ENCODE measurements at regions not wholly inside any gene's neighbourhood (a gene's known extent, or its start where the extent isn't known, plus 50 kb on each side); places are given as distances from the start of the nearest gene placed in this dataset.

DNA sequence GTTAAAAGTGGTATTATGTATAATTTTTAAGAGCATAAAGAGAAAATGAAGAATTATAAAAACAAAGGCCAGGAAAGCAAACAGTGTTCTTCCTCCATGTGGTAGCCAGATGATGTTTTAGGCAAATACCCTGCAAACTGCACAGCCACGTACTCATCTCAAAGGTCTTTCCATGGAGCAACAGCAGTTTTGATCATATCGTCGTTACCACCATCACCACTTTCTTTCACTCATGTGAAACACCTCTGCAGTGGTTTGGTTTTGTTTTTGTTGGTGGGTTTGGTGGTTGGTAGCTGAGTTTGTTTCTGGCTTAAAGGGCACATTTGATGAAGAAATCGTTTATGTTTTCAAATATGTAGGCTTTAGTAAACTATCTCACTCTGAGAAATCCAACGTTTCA, 229.9 kb upstream of the AMELY start:
- H3K14ac ChIP-seq (ENCODE audit: insufficient read length), result no peak overlapping the region
- no peaks in the 10 kb centered on the region for H3K4me1 ChIP-seq (replicated peaks in 1 of 4; ENCODE audit: control insufficient read depth in 3 of 4, insufficient read depth in 4 of 4, low read length in 3 of 4)
- no peak overlapping the region for H2BK20ac ChIP-seq (ENCODE audit: low read length)
- H3K9me3 ChIP-seq (ENCODE audit: insufficient read depth in 2 of 2, low read depth in 1 of 2, low read length in 1 of 2), result no peaks in the 10 kb centered on the region
- no peaks in the 10 kb centered on the region for H3K27me3 ChIP-seq (replicated peaks in 1 of 4; ENCODE audit: control insufficient read depth in 3 of 4, extremely low read depth in 1 of 4, insufficient read depth in 3 of 4, low read length in 3 of 4)
- H4K20me1 ChIP-seq (replicated peaks in 1 of 2; ENCODE audit: control insufficient read depth in 1 of 2, insufficient read depth in 2 of 2, low read length in 2 of 2), result no peaks in the 10 kb centered on the region
- H2BK120ac ChIP-seq (replicated peaks; ENCODE audit: low read depth, low read length), result no peak overlapping the region
- H2BK15ac ChIP-seq (ENCODE audit: low read length), result no peak overlapping the region
- H3K9ac ChIP-seq (replicated peaks in 1 of 4; ENCODE audit: extremely low read depth in 1 of 4, low read depth in 3 of 4, low read length in 3 of 4), result no peak overlapping the region
- no peak overlapping the region for H3K27ac ChIP-seq (ENCODE audit: low read depth, low read length)
- no peaks in the 10 kb centered on the region for H3K79me1 ChIP-seq (ENCODE audit: low read depth, low read length)
- H3K4me2 ChIP-seq (ENCODE audit: insufficient read depth in 1 of 2, low read depth in 2 of 2, low read length in 2 of 2), result no peak overlapping the region
- ChIA-PET POLR2A (ENCODE audit: partially characterized antibody) (no interaction called here), CTCF (ENCODE audit: partially characterized antibody) (no interaction called here)
- no peak overlapping the region for H2AK5ac ChIP-seq (ENCODE audit: low read depth, low read length)
- WGBS, 2 experiments (ENCODE audit: extremely low coverage in 1 of 2, insufficient coverage in 1 of 2, insufficient read length in 1 of 2, insufficient replicate concordance in 2 of 2, low coverage in 1 of 2, low lambda C conversion rate in 2 of 2, missing lambda C conversion rate in 1 of 2), result 90% methylated on average over 5 of the region's 5 CpGs; no CpG with 5 or more reads in 1 of the 2 experiments
- H4K91ac ChIP-seq (replicated peaks; ENCODE audit: insufficient read length, low read length), result no peak overlapping the region
- no peak overlapping the region for H2BK12ac ChIP-seq (ENCODE audit: low read depth, low read length)
- no peak overlapping the region for H3K4me3 ChIP-seq (ENCODE audit: extremely low read depth in 1 of 4, insufficient read depth in 2 of 4, low read depth in 3 of 4, low read length in 4 of 4)
- H2AFZ ChIP-seq (ENCODE audit: low read length), result no peak overlapping the region
- no peak overlapping the region for H4K8ac ChIP-seq (ENCODE audit: extremely low read depth, insufficient read depth, low read length)
- H2BK5ac ChIP-seq (ENCODE audit: low read depth, low read length), result no peak overlapping the region
- FAIRE-seq (no peak), DNase-seq (ENCODE audit: low read depth in 1 of 2, low spot score in 2 of 2) (no peak)
- TF ChIP-seq HDAC2 (IDR thresholded peaks at IDR 0.05; ENCODE audit: borderline replicate concordance in 1 of 2, low read depth in 2 of 2, low read length in 2 of 2) (no peak), RBBP5 (IDR thresholded peaks at IDR 0.05; ENCODE audit: borderline replicate concordance, low read depth, low read length) (no peak), SIRT6 (IDR thresholded peaks at IDR 0.05; ENCODE audit: low read length) (no peak), JUND (IDR thresholded peaks at IDR 0.05; ENCODE audit: low read length) (no peak), HDAC6 (IDR thresholded peaks at IDR 0.05; ENCODE audit: low read depth, low read length) (no peak), GTF2F1 (IDR thresholded peaks at IDR 0.05; ENCODE audit: borderline replicate concordance, low read depth, low read length) (no peak), TAF7 (optimal IDR thresholded peaks at IDR 0.05; ENCODE audit: borderline replicate concordance, low read depth, low read length) (no peak), TBP (IDR thresholded peaks at IDR 0.05; ENCODE audit: low read depth, low read length) (no peak), BRCA1 (IDR thresholded peaks at IDR 0.05; ENCODE audit: low read depth, low read length) (no peak), KDM1A (IDR thresholded peaks at IDR 0.05; ENCODE audit: borderline replicate concordance, low read length) (no peak), GABPA (IDR thresholded peaks at IDR 0.05; ENCODE audit: borderline replicate concordance, insufficient read depth, low read length) (no peak), POU5F1 (IDR thresholded peaks at IDR 0.05; ENCODE audit: low read depth, low read length) (no peak), SUZ12 (IDR thresholded peaks at IDR 0.05; ENCODE audit: low read length) (no peak), RXRA (IDR thresholded peaks at IDR 0.05; ENCODE audit: insufficient read depth, low read depth, low read length) (no peak)
- H3K23me2 ChIP-seq (ENCODE audit: low read depth, low read length), result no peaks in the 10 kb centered on the region
- no peak overlapping the region for H3K18ac ChIP-seq (ENCODE audit: extremely low read depth, low read length)
- H4K5ac ChIP-seq (ENCODE audit: insufficient read length, low read depth, low read length), result no peak overlapping the region
- H3K56ac ChIP-seq (replicated peaks; ENCODE audit: insufficient read length, low read depth, low read length), result no peak overlapping the region
- H3K23ac ChIP-seq (ENCODE audit: insufficient read length), result no peak overlapping the region
- no peaks in the 10 kb centered on the region for H3K79me2 ChIP-seq (ENCODE audit: control insufficient read depth in 1 of 2, insufficient read depth in 2 of 2, low read length in 2 of 2)
- H3K36me3 ChIP-seq (ENCODE audit: control insufficient read depth in 2 of 4, insufficient read depth in 4 of 4, low read length in 3 of 4), result no peaks in the 10 kb centered on the region
- no peak overlapping the region for H3K4ac ChIP-seq (replicated peaks; ENCODE audit: insufficient read length, low read depth, low read length)

Data from H1 (cell line).